ENCODE measurements at regions not wholly inside any gene's neighbourhood (a gene's known extent, or its start where the extent isn't known, plus 50 kb on each side); places are given as distances from the start of the nearest gene placed in this dataset.
A peak's percentile ranks its signal among the peaks of the same experiment; 100 is the strongest.

DNA sequence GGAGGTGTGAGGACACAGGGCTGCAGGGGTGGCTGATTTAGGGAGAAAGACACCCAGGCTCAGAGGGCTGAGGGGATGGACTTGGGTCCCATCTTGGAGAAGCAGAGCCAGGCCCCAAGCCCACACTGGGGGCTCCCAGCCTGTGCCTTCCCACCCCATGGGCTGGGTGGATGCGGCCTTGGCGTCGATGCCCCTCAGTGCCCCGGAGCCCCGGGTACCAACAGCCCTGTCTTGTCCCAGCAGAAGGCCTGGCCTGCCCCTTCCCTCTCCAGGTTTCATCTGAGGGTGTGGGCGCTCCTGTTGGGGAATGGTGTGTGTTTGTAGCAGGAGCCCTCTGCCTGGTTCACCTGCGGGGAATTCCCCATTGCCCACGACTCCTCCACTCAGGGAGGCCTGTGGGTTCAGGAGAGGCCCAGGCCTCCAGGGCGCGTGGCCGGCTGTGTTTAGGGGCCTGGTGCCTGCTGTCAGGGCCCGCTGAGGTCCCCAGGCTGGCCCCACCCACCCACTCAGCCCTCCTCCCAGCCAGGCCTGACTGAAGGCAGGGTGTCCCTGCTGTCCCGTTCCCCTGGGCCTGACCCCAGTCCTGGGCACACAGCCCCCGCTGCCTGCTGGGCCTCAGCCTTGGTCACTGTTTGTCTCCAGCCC, 51.1 kb upstream of the BEGAIN start:
- no peak for DNase-seq

DNA sequence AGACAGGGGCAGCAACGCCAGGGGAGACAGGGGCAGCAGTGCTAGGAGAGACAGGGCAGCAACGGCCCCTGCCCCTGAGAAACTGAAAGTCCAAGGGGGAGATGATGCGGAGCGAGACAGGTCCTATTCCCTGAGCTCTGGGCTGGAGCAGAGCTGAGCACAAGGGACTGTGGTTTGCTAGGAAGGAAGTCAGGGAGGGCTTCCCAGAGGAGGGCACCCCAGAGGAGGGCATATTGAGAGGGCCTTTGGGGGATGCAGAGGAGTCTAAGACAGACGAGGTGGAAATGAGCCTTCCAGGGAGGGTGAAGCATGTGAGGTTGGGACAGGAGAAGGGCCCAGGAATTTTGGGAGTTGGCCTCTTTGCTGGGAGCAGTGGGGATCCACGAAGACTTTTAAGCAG, 52.1 kb upstream of the BEGAIN start:
- DNase-seq, result no peak

DNA sequence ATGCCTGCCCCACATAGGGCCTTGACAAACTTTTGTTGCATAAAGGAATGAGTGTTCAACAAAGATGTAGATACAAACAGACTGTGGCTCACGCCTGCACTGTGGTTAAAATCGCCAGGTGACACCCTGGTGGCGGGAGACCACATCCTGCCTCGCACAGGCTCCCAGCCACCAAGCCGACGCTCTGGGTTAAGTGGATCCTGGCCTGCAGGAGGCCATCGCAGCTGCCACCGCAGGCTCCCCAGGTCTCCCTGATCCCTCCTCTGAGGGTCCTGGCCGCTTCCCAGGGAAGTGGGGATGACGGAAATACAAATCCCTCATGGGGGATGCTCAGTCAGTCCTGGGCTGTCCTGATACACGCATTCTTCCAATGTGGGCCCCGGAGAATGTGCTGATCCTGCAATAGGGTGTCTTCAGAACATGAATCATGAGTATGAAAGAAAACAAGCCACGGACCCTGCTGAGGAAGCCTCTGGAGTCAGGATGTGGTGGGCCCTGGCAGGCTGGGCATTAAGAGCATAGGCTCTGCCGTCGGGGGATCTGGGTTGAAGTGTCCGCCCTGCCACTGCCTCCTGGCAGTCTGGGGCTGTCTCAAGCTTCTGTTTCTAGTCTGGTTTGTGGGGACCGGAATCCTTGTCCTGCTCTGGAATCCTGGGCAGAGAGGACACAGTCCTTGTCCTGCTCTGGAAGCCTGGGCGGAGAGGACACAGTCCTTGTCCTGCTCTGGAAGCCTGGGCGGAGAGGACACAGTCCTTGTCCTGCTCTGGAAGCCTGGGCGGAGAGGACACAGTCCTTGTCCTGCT, 53.5 kb upstream of the BEGAIN start:
- no peak for DNase-seq

DNA sequence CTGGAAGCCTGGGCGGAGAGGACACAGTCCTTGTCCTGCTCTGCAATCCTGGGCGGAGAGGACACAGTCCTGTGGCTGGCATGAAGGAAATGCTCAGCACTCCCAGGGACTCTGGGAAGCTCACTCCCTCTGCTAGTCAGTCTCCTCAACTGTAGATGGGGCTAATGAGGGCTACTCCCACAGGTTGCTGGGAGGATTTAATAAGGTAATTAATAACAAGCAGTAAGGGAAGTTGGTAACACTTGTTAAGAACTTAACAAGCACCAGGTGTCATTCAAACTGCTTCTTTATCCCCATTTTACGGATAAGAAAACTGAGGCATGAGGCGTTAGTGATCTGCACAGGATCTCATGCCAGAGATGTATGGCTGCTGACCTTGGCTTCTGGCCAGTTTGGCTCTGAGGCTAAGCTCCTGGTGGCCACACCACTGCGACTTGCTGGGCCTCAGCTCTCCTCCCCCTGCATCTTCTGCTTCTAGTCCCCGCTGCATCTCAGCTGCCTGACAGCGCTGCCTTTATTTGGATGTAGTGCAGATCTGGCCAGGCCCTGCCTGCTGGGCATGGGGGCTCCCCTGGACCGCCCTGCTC, 54.1 kb upstream of the BEGAIN start:
- no peak for DNase-seq

DNA sequence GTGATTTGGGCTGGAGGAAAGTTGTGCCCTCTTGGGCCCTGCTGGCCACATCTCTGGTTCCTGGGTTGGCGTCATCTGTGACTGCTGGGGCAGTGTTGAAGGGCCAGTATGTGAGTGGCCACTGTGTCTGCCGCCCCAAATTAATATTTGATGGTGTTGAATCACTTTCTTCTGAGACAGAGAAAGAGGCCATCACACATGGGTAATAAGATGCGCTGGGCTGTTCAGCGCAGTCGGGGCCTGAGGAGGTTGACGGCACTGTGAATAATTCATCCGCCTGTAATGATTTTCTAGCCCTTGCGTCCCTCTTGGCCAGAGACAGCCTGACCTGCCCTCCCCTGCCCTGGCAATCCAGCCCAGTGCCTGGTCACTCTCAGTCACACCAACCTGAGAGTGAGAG, 56.2 kb upstream of the BEGAIN start:
- no peak for DNase-seq

DNA sequence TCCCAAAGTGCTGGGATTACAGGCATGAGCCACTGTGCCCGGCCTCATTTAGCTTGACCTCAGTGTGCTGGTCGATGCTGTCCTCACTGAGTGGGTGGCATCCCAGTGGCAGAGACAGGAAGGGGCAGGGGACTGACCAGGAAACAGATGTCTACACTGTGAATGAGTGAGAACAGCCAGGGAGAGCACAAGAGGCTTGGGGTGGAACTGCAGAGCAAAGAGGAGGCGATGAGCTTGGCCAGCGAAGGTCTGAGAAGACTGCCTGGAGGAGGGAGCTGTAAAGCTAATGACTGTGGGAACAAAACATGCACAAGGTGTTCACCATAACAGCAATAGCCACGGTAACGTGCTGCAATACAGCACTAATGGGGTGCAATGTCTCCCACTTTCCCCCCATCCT, 57.2 kb upstream of the BEGAIN start:
- no peak for DNase-seq

DNA sequence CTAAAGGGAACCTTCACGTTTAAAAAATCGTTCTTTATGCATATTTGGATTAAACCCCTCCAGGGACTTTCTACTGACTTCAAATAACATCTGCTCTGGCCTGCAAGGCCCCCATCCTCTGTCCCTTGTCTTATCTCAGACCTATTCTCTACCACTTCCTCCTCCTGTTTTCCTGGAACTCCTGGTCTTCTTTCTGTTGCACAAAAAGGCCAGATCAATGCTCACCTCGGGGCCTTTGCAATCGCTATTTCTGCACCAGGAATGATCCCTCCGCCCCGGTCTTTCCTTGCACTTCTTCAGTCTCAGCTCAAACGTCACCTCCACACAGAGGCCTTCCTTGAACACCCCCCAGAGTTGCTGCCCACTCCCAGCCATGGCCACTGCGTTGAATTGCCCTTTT, 57.6 kb upstream of the BEGAIN start:
- no peak for DNase-seq

DNA sequence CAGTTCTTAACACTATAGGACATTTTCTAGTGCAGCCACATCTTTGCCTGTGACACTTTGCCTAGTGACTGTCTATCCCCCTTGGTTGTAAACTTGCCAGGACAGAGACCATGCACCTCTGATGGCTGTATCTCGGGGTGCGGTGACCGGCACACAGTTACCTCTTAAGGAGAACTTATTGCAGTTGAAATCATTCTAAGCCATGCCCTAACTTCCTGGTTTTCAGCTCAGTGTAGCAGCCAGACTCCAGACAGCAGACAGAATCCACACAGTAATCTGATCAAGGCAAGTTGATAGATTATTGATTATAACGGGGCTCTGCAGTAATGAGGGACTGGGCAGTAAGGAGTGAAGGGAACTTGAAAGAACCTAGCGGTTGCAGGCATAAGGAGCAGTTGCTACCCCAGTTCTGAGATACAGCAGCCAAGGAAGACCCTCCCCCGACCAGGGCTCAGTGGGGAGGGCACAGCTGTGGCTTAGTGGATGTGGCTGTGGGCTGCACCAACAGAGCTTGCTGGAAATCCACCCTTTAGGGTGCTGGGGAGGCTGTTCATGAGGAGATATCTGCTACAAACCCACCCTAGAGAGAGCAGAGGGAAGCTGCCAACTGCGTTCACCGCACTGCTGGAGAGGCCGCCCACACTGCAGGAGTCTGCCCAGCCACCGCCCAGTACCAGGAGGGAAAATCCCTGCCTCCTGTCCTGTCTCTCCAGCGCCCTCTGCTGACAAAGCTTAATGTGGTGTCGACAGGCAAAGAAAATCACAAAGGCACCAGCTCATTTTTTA, 58.2 kb upstream of the BEGAIN start:
- DNase-seq, result peak; percentile 55

DNA sequence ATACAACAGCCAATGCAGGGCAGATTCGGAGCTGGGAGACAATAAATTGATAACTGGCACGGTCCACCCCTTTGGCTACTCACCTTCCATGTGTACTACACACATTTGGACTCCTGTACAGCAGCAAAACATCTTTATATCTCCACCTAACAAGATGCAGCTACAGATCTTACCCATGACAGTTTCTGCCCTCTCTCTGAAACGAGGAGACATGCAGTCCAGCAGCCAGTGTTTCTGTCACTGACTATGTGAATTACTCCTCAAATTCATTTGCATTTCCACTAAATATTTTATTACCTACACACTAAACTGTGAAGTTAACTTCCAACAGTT, 58.7 kb upstream of the BEGAIN start:
- no peak for DNase-seq

DNA sequence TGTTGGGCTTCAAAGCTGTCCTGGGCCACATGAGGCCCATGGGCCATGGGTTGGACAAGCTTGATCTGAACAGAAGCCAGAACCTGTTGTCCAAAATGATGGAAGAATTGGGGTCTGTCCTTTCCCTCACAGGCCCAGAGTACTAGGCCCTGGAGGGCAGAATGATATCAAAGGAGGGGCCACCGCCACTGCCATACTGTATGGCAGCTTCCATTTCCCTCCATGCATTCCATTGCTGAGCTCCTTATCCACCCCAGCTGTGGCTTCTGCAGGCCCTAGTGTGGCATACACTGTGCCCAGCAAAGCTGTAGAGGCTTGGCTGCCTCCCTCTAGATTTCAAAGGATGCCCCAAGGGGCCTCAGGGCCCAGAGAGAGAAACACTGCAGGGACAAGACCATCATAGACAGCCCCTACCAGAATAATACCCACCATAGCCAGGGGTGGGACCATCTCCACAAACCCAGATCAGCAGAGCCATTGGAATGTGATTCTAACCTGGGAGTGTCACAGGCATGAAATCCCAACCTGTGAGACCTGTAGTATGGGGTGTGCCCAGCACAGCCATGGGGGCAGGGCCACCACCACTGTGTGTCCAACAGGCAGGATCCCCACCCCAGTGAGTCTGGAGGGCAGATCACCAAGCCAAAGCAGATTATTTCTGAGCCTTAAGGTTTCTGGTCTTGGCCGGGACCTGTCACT, 61.4 kb upstream of the BEGAIN start:
- DNase-seq, result no peak

DNA sequence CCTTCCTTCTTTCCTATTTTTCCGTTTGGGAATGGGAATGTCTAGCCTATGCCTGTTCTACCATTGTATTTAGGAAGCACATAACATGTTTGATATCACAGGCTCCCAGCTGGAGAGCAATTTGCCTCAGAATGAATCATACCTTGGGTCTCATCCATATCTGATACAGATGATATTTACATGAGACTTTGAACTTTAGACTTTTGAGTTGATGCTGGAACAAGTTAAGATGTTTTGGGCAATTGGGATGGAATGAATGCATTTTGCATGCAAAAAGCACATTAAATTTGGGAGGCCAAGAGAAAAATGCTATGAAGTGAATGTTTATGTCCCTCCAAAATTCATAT, 61.9 kb upstream of the BEGAIN start:
- no peak for DNase-seq

DNA sequence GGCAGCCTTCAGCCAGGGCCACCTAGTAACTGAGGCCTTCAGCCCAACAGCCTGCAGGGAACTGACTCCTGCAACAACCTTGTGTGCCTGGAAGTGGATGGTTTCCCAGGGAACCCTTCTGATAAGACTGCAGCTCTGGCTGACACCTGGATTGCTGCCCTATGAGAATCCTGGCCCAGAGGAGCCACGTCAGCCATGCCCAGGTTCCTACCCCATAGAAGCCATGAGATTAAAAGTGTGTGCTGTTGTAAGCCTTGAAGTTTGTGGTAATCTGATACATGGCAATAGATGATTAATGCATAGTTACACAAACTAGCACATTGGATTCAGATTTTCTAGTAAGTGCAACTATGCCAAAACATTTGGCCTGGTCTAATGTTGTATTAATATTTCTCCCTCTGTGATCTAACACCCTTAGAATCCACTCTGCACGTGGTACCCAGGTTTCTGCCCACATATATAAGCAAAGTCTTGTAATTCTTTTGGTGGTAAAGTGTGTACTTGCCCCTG, 64.8 kb upstream of the BEGAIN start:
- DNase-seq, result no peak

DNA sequence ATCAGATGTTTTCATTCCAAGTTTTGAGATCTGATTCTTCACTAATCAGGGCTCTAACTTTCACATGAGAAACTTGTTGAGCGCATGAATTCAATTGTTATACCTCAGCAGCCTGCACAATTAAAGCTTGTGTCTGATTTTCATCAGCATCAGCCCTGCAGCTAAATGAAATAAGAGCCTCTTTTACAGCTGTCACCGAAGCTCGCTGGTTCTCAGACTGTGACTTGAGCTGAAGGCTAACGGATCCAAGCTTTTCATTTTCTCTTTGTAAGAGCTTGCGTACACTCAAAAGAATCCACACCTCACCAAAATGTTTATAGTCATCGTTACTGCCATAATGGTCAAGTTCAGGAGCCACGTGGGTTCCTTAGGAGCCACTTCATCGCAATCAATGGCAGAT, 65.5 kb upstream of the BEGAIN start:
- no peak for DNase-seq

DNA sequence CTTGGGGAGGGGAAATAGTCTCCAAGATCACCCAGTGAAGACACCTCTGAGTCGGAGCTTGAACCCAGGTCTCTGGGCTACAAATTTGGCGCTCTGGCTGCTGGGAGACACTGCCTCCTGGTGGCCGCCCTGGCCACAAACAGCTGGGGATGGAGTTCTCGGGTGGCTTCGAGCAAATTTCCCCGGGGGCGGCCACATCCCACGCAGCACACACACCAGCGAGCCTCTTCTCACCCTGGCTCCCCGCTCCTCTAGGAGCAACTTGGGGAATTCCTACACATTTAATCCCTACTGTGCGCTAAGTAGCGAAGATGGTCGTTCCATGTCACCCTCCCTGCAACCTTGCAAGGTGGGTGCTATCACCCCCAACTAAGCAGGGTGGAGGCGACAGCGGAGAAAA, 66.2 kb upstream of the BEGAIN start:
- no peak for DNase-seq

DNA sequence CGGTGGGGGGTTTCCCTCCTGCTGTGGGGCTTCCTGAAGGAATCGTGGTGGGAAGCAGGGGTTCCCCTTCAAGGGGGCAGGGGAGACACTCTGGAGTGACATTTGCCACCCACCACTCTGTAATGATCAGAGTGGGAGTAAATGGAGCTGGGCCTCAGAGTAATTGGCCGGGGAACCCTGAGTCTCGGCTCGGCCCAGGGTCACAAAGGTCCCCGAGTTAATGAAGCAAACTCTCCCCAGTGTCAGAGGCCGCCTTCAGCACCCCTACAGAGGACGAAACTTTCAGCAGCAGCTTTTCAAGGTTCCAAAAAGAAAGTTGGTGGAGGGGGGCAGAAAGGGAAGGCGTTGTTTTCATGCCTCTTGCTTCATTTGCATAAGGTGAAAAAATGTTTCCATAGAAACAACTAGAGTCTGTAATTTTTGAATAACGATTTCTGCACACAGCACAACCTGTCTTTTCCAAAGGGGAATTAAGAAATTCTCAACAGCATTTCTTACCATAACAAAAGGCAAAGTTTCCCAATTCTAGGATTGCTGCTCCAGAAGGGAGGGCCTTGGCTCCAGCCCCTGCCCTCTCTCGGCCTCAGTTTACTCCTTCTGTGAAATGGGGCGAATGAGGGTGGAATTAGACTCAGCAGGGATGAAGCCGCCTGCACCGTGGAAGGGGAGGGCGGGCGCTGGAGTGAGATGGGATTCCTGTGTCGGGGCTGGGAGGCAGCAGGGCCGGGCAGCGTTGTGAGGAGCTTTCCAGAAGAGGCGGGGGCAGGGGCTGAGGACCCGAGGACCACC, 67.0 kb upstream of the BEGAIN start:
- peak; percentile 5 for DNase-seq

DNA sequence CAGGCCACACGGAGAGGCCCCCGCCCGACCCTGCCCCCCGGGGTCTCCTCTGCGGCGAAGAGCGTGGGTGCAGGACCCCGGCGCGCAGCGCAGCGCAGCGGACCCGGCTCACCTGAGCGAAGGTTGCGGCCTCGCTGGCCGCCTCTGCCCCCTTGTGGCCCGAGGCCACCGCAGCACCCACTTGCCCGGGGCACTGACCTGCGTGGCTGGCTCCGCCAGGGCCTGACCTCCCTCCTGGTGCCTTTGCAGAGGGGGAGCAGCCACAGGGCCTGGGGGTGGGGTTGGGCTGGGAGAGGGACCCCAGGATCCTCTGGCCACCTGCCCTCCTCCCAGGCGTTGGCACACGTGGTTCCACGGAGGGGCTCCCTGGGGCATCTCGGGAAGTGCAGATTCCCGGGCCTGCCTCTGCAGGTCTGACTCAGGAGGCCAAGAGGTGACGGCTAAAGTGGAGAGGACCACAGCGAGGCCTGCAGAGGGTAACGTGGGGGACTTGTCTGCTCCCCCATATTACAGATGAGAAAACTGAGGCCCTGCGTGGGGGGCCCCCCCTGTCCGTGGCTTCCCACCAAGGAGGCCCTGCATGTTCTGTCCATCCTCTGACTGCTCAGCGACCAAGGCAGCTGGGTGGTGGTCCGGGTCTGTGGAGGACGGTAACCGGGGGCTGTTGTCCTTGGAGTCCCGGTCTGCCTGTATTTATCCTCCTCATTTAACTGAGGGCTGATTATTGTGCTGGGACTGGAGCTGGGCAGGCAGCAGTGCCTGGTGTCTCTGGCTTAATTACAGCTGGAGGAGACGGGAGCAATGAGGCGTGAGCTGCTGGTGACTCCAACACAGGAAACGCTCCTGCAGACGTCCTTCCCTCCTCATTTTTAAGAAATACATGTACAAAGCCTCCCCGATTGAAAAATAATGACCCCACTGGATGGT, 67.9 kb upstream of the BEGAIN start:
- peak; percentile 53 for DNase-seq

DNA sequence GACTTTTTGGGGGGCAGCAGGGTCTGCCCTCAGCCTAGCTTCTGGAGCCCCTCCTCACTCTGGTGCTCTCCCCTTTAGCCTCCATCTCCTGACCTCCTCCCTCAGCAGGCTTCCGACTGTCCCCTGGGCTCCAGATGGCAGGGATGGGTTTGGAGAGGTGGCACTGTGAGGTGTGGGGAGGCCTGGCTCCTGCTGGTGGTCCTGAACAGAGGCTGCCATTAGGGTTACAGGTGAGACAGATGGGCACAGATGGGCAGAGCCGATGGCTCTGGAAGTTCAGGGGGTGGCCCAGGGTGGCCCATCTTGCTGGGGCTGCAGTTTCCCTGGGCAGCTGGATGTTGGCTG, 68.5 kb upstream of the BEGAIN start:
- no peak for DNase-seq

DNA sequence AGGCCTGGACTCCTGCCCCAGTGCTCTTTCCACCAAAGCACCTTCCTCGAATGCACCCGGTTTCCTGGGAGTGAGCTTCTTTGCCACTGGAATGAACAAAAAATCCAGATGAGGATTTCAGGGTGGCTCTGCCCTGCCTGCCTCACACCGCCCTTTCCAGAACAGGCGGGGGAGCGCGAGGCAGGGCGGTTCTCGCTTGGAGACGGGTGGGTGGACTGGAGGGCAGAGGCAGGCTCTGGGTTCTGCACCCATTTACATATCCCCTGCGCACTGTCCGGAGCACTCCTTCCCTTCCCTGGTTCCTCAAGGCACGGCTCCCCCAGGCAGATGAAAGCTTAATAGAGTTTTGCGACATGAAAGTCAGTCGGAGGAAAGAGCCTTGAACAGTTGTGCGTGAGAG, 69.7 kb upstream of the DLK1 start:
- DNase-seq, result no peak

DNA sequence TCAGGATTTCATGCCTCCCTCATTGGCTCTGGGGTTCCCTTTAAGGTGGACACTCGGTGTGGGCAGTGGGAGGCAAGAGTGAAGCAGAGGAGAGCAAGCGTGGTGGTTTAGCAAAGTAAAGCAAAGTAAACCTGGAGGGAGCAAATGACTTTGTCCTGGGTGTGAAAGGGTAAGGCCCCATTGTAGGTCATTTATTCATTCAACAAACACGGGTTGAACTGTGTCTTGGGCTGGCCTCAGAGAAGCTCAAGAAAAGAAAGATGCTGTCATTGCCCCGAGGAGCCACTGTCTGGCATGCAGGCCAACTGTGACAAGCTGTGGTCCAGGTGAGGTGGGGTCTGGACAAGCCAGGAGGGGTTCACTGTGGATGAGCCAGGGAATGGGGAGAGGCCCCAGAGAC, 68.9 kb upstream of the DLK1 start:
- DNase-seq, result no peak

DNA sequence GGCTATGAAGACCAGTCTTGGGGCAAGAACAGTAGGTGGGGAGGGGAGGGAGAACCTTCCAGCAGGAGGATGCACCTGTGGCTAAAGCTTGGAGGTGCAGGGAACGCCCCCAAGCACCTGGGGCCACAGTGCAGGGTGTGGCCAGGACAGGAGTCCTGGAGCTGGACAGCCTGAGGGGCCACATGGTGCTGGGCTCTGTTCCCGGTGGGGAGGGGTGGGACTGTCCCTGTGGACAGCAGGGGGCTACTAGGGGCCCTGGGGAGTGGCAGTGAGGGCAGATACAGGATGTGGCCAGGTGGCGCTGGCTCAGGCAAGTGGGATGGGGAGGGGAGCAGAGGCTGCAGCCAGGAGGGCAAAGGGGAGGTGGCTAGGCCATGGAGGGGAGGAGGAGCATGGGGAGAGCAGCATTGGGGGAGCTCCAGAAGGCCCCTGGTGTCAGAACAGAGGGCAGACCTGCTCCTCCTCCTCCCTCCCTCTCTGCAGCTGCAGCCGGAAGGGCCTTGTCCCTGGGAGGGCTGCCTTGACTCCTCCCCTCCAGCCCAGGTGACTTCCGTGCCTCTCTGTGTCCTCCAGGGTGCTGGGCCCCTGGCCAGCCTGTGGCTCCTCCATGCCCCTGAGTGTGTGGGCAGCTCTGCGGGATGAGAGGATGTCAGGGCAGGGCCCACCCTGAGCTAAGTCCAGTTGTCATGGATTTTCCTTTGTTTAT, 68.4 kb upstream of the DLK1 start:
- DNase-seq, result no peak
